Colon (tissue), 2 donors: ENCODE measurements at regions not wholly inside any gene's neighbourhood (a gene's known extent, or its start where the extent isn't known, plus 50 kb on each side); places are given as distances from the start of the nearest gene placed in this dataset.

Experiments
- FAIRE-seq: peaks from 2 replicates; lab custom pipeline; 2012; peaks lifted over from hg19 to GRCh38; lab: Jason Lieb, UNC
- donor health status: control.
- donor health status: control.

- FAIRE-seq, result no peak
Observed at GRCh38 chr15:47244361-47244760, 472.9 kb upstream of the SEMA6D start.

GRCh38 chr15:47246317-47246716, 471.0 kb upstream of the SEMA6D start:
- no peak for FAIRE-seq

- FAIRE-seq, result no peak
Observed at GRCh38 chr15:47258521-47258920, 458.8 kb upstream of the SEMA6D start.

GRCh38 chr15:47265686-47266085, 451.6 kb upstream of the SEMA6D start:
- no peak for FAIRE-seq

GRCh38 chr15:47266566-47266965, 450.7 kb upstream of the SEMA6D start:
- no peak for FAIRE-seq

- FAIRE-seq, result no peak
Observed at GRCh38 chr15:47273864-47274263, 443.4 kb upstream of the SEMA6D start.

- FAIRE-seq, result no peak
Observed at GRCh38 chr15:47283246-47283645, 434.1 kb upstream of the SEMA6D start.

GRCh38 chr15:47288794-47289193, 428.5 kb upstream of the SEMA6D start:
- FAIRE-seq, result no peak

GRCh38 chr15:47289656-47290055, 427.6 kb upstream of the SEMA6D start:
- FAIRE-seq, result no peak

GRCh38 chr15:47291767-47292166, 425.5 kb upstream of the SEMA6D start:
- no peak for FAIRE-seq

GRCh38 chr15:47292638-47293190, 424.6 kb upstream of the SEMA6D start:
- no peak for FAIRE-seq

GRCh38 chr15:47293466-47294162, 423.7 kb upstream of the SEMA6D start:
- FAIRE-seq, result no peak

- no peak for FAIRE-seq
Observed at GRCh38 chr15:47294765-47295259, 422.5 kb upstream of the SEMA6D start.

GRCh38 chr15:47296881-47297280, 420.4 kb upstream of the SEMA6D start:
- no peak for FAIRE-seq

- FAIRE-seq, result no peak
Observed at GRCh38 chr15:47299846-47300434, 417.4 kb upstream of the SEMA6D start.

GRCh38 chr15:47300596-47300995, 416.7 kb upstream of the SEMA6D start:
- no peak for FAIRE-seq

- FAIRE-seq, result no peak
Observed at GRCh38 chr15:47301481-47301880, 415.8 kb upstream of the SEMA6D start.

GRCh38 chr15:47304656-47305055, 412.6 kb upstream of the SEMA6D start:
- no peak for FAIRE-seq

GRCh38 chr15:47312161-47312560, 405.1 kb upstream of the SEMA6D start:
- FAIRE-seq, result no peak

- FAIRE-seq, result no peak
Observed at GRCh38 chr15:47326410-47327333, 390.6 kb upstream of the SEMA6D start.

GRCh38 chr15:47331829-47332393, 385.4 kb upstream of the SEMA6D start:
- no peak for FAIRE-seq

GRCh38 chr15:47332481-47332880, 384.8 kb upstream of the SEMA6D start:
- FAIRE-seq, result no peak
